Ovary (tissue), 7 donors: ENCODE measurements at regions not wholly inside any gene's neighbourhood (a gene's known extent, or its start where the extent isn't known, plus 50 kb on each side); places are given as distances from the start of the nearest gene placed in this dataset.

ENCODE experiments used
- DNase-seq, 5 donors: peaks; one replicate each; pipeline ENCODE4 v3.0.0-alpha.2; 2019 to 2020
- H3K27ac ChIP-seq, 2 donors: fragments of 200-600 bp; one replicate each; pipeline versions ENCODE4 v1.5.1 to v1.8.0; 2019 to 2022
- H3K27me3 ChIP-seq: fragments of 200-600 bp; one replicate; pipeline ENCODE4 v1.8.0; 2022
- H3K36me3 ChIP-seq: fragments of 200-600 bp; sonication (generic); one replicate; pipeline ENCODE4 v1.5.1; 2019
- H3K4me1 ChIP-seq: one replicate; pipeline ENCODE4 v1.8.1; 2013; ENCODE audit warnings: mild to moderate bottlenecking, moderate library complexity; ENCODE audit not compliant: insufficient read depth
- H3K4me3 ChIP-seq: fragments of 200-600 bp; sonication (generic); one replicate; pipeline ENCODE4 v1.5.1; 2017
- H3K9me3 ChIP-seq, 2 donors: fragments of 200-600 bp in 1 of 2; sonication (generic) in 1 of 2; one replicate each; pipeline versions ENCODE4 v1.5.1 to v1.8.1; 2013 to 2019; ENCODE audit warnings: mild to moderate bottlenecking in 1 of 2, moderate library complexity in 1 of 2
- EP300 ChIP-seq: sonication (generic); formaldehyde crosslinking; IDR thresholded peaks from one replicate; pipeline ENCODE4 v1.6.1; 2017; ENCODE audit warnings: antibody characterized with exemption
- POLR2A ChIP-seq: fragments of 450-650 bp; IDR thresholded peaks from one replicate; pipeline ENCODE4 v1.6.1; 2017; ENCODE audit warnings: antibody characterized with exemption, mild to moderate bottlenecking, moderate library complexity
- WGBS, 3 donors: extraction: QIAGEN DNeasy Blood & Tissue Kit in 1 of 3; methylation state at CpG; one replicate each; pipeline versions ENCODE4 v1.1.5 to v1.1.7; 2013 to 2017; 5-methylcytosine and 5-hydroxymethylcytosine counted together
- intact Hi-C, 4 donors: fragments of 100-400 bp; cut with DNase I; formaldehyde crosslinking; loops; one replicate each; pipeline versions ENCODE4 v1.11.0 to v1.15.1; 2022 to 2023
- TF ChIP-seq, protein P1 (sequence below), 3 donors: fragments of 450-650 bp in 2 of 3; fragments of 200-600 bp in 1 of 3; IDR thresholded peaks; one replicate each; pipeline versions ENCODE4 v1.5.1 to v1.8.0; 2016 to 2022; ENCODE audit warnings: antibody characterized with exemption in 3 of 3, mild to moderate bottlenecking in 1 of 3
- donor health status: DM: no; HTN: no; CAD: no; lungs with moderate emphysema.
- donor health status: DM: no; HTN: no; CAD: no.
- donor health status: Bipolar disorder and iron deficiency.
- donor health status: DM: no; HTN: no; CAD: no.
- donor health status: DM: yes; HTN: yes; CAD: no.

DNA sequence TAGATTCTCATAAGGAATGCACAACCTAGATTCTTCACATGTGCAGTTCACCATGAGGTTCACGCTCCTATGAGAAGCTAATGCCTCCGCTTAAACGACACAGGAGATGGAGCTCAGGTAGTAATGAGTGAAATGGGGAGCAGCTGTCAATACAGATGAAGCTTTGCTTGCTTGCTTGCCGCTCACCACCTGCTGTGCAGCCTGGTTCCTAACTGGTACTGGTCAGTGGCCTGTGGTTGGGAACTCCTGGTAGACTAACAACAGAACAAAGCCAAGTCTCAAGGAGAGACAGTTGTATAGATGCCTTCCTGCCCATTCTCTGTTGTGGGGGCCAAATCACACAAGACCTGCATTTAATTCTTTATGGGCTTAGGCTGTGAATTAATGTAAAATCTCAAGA is 449.2 kb upstream of the TNP1 start:
- H3K9me3 ChIP-seq: no peaks in the 10 kb centered on the region
- DNase-seq: no peak
- H3K4me1 ChIP-seq: no peaks in the 10 kb centered on the region
- no peaks in the 10 kb centered on the region for H3K36me3 ChIP-seq
- no peak overlapping the region for H3K4me3 ChIP-seq
- intact Hi-C loops: no loop called here
- TF ChIP-seq POLR2A (no peak), EP300 (no peak)
- TF ChIP-seq, protein P1, sequence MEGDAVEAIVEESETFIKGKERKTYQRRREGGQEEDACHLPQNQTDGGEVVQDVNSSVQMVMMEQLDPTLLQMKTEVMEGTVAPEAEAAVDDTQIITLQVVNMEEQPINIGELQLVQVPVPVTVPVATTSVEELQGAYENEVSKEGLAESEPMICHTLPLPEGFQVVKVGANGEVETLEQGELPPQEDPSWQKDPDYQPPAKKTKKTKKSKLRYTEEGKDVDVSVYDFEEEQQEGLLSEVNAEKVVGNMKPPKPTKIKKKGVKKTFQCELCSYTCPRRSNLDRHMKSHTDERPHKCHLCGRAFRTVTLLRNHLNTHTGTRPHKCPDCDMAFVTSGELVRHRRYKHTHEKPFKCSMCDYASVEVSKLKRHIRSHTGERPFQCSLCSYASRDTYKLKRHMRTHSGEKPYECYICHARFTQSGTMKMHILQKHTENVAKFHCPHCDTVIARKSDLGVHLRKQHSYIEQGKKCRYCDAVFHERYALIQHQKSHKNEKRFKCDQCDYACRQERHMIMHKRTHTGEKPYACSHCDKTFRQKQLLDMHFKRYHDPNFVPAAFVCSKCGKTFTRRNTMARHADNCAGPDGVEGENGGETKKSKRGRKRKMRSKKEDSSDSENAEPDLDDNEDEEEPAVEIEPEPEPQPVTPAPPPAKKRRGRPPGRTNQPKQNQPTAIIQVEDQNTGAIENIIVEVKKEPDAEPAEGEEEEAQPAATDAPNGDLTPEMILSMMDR (IDR thresholded peaks at IDR 0.05): no peak
- H3K27ac ChIP-seq: no peak overlapping the region
- no peaks in the 10 kb centered on the region for H3K27me3 ChIP-seq
- 93 to 99% (median 97%) methylated on average over 4 of the region's 4 CpGs for WGBS, 3 donors

DNA sequence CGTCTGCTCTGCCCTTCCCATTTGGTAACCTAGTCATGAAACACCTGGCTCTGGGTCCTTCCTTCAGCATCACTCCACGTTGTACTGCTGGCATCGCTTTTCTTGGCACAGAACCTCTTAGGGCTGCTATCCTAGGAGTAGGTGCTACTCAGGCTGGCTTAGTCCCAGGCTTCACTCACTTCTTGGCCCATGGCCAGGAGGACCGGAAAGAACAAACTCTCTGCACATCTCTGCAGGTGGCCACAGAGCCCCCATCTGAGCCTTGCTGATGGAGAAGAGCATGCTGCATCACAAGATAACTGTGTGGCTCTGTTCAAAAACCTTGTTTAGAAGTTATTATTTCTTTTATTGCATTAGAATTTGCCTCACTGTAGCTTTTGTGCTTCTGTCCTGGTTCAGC is 447.2 kb upstream of the TNP1 start:
- 68 to 71% (median 71%) methylated on average over 4 of the region's 4 CpGs for whole genome bisulfite sequencing, 3 donors
- no peak for TF ChIP-seq EP300
- TF ChIP-seq POLR2A: no peak
- TF ChIP-seq, protein P1 (IDR thresholded peaks at IDR 0.05): no peak
- intact Hi-C loops: no loop called here

GRCh38 chr2:217305882-217306281 is 446.0 kb upstream of the TNP1 start:
- Histone ChIP-seq H3K27ac (no peak overlapping the region), H3K36me3 (no peaks in the 10 kb centered on the region), H3K27me3 (no peaks in the 10 kb centered on the region), H3K9me3 (no peaks in the 10 kb centered on the region), H3K4me3 (no peak overlapping the region), H3K4me1 (no peaks in the 10 kb centered on the region)
- no peak for DNase-seq
- 73 to 99% (median 97%) methylated on average over 3 of the region's 3 CpGs for WGBS, 3 donors
- TF ChIP-seq POLR2A (no peak), EP300 (no peak)
- TF ChIP-seq, protein P1 (IDR thresholded peaks at IDR 0.05): no peak
- intact Hi-C loops: no loop called here

More for the DNA sequence above, 447.2 kb upstream of the TNP1 start:
- no peaks in the 10 kb centered on the region for H3K9me3 ChIP-seq
- H3K27me3 ChIP-seq: no peaks in the 10 kb centered on the region
- no peak for DNase-seq
- H3K27ac ChIP-seq: no peak overlapping the region
- no peaks in the 10 kb centered on the region for H3K36me3 ChIP-seq
- H3K4me1 ChIP-seq: no peaks in the 10 kb centered on the region
- no peak overlapping the region for H3K4me3 ChIP-seq

DNA sequence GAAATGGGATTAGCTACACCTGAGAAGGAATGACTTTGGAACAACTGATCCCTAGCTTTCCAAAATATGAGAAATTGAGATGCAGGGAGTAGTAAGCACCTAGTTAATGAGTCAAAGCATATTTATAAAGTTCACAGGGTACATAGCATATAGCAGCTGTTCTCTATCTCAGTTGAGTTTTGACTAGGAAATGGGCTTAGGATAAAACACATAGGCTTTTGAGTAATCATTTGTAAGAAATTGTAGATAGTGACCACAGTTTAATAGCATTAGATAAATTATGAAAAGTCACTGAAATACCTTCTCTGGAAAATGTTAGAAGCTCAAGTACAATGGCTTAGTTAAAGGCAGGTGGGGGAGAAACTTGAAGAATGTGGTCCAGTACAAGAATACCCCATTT is 444.7 kb upstream of the TNP1 start:
- Histone ChIP-seq H3K4me1 (no peaks in the 10 kb centered on the region), H3K4me3 (no peak overlapping the region), H3K36me3 (no peaks in the 10 kb centered on the region), H3K9me3 (no peaks in the 10 kb centered on the region), H3K27me3 (no peaks in the 10 kb centered on the region), H3K27ac (no peak overlapping the region)
- TF ChIP-seq POLR2A (no peak), EP300 (no peak)
- TF ChIP-seq, protein P1 (IDR thresholded peaks at IDR 0.05): no peak
- DNase-seq: no peak
- intact Hi-C loops: no loop called here

GRCh38 chr2:217302856-217303255 is 443.0 kb upstream of the TNP1 start:
- Histone ChIP-seq H3K4me3 (no peak overlapping the region), H3K4me1 (no peaks in the 10 kb centered on the region), H3K9me3 (no peaks in the 10 kb centered on the region), H3K27me3 (no peaks in the 10 kb centered on the region), H3K27ac (no peak overlapping the region), H3K36me3 (no peaks in the 10 kb centered on the region)
- DNase-seq: no peak
- TF ChIP-seq POLR2A: no peak
- no peak for TF ChIP-seq EP300
- TF ChIP-seq, protein P1 (IDR thresholded peaks at IDR 0.05): no peak
- WGBS, 3 donors: 87 to 94% (median 91%) methylated on average over 3 of the region's 3 CpGs
- intact Hi-C loops: no loop called here
